HL-60 (cell line): ENCODE measurements at regions not wholly inside any gene's neighbourhood (a gene's known extent, or its start where the extent isn't known, plus 50 kb on each side); places are given as distances from the start of the nearest gene placed in this dataset.

Experiments used
- GABPA ChIP-seq: IDR thresholded peaks from 2 replicates; pipeline ENCODE4 v1.6.1; 2012; ENCODE audit warnings: low read depth
- POLR2AphosphoS5 ChIP-seq: IDR thresholded peaks from 2 replicates; pipeline ENCODE4 v1.6.1; 2012; ENCODE audit warnings: low read depth
- SPI1 ChIP-seq: IDR thresholded peaks from 2 replicates; pipeline ENCODE4 v1.6.1; 2012; ENCODE audit warnings: low read depth, mild to moderate bottlenecking, borderline replicate concordance
- TF ChIP-seq, protein P1 (sequence below): IDR thresholded peaks from one replicate; pipeline ENCODE4 v1.5.1; 2011; ENCODE audit warnings: low read length, control low read depth, inconsistent platforms; ENCODE audit not compliant: insufficient read depth
- TF ChIP-seq, protein P2 (sequence below): IDR thresholded peaks from 2 replicates; pipeline ENCODE4 v1.6.1; 2012; ENCODE audit warnings: low read depth; ENCODE audit not compliant: insufficient replicate concordance

DNA sequence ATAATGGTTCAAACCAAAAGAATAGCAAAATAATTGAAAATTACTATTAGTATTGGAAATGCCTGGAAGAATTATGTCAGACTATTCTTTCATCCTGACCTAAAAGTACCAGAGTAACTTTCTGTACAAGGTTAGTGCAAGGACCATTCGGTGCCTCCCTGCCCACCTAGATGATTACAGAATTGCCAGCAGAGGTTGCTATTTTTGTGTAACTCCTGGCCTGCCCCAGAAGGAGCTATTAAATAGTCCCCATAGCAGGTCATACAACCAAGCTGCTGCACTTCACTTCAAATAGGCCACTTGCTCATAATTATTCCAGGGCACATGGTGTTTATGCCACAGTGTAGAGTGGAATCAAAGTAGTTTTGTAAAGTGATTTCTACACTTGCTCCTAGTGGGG, 831.1 kb upstream of the PABPC4L start:
- TF ChIP-seq, protein P1, sequence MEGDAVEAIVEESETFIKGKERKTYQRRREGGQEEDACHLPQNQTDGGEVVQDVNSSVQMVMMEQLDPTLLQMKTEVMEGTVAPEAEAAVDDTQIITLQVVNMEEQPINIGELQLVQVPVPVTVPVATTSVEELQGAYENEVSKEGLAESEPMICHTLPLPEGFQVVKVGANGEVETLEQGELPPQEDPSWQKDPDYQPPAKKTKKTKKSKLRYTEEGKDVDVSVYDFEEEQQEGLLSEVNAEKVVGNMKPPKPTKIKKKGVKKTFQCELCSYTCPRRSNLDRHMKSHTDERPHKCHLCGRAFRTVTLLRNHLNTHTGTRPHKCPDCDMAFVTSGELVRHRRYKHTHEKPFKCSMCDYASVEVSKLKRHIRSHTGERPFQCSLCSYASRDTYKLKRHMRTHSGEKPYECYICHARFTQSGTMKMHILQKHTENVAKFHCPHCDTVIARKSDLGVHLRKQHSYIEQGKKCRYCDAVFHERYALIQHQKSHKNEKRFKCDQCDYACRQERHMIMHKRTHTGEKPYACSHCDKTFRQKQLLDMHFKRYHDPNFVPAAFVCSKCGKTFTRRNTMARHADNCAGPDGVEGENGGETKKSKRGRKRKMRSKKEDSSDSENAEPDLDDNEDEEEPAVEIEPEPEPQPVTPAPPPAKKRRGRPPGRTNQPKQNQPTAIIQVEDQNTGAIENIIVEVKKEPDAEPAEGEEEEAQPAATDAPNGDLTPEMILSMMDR, result no peak
- TF ChIP-seq POLR2AphosphoS5 (no peak), GABPA (no peak), SPI1 (no peak)
- TF ChIP-seq, protein P2, sequence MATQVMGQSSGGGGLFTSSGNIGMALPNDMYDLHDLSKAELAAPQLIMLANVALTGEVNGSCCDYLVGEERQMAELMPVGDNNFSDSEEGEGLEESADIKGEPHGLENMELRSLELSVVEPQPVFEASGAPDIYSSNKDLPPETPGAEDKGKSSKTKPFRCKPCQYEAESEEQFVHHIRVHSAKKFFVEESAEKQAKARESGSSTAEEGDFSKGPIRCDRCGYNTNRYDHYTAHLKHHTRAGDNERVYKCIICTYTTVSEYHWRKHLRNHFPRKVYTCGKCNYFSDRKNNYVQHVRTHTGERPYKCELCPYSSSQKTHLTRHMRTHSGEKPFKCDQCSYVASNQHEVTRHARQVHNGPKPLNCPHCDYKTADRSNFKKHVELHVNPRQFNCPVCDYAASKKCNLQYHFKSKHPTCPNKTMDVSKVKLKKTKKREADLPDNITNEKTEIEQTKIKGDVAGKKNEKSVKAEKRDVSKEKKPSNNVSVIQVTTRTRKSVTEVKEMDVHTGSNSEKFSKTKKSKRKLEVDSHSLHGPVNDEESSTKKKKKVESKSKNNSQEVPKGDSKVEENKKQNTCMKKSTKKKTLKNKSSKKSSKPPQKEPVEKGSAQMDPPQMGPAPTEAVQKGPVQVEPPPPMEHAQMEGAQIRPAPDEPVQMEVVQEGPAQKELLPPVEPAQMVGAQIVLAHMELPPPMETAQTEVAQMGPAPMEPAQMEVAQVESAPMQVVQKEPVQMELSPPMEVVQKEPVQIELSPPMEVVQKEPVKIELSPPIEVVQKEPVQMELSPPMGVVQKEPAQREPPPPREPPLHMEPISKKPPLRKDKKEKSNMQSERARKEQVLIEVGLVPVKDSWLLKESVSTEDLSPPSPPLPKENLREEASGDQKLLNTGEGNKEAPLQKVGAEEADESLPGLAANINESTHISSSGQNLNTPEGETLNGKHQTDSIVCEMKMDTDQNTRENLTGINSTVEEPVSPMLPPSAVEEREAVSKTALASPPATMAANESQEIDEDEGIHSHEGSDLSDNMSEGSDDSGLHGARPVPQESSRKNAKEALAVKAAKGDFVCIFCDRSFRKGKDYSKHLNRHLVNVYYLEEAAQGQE, result no peak
